Hepatocyte (in vitro differentiated cells): ENCODE measurements at regions not wholly inside any gene's neighbourhood (a gene's known extent, or its start where the extent isn't known, plus 50 kb on each side); places are given as distances from the start of the nearest gene placed in this dataset. TPM values are rescaled to one million over a fixed set of nuclear protein-coding genes. Genes with fewer than 3 reads are reported as not detected.

Source experiments
- small RNA-seq: library from RNA; depleted of rRNA; stranded (forward); fragments of <200 nt; gene quantifications from one replicate; pipeline ENCODE3, GENCODE V24; 2014

Small RNAs in the stretch of these regions (small RNA-seq; reads per million reads assigned to genes)
- gene RF00156, result not detected
